Fibroblast of pulmonary artery (primary cell): ENCODE measurements at regions not wholly inside any gene's neighbourhood (a gene's known extent, or its start where the extent isn't known, plus 50 kb on each side); places are given as distances from the start of the nearest gene placed in this dataset.

Experiments
- DNase-seq: peaks from one replicate; pipeline ENCODE4 v3.0.0-alpha.2; 2010; ENCODE audit warnings: low read depth
- H3K4me3 ChIP-seq: replicated peaks from 2 replicates; pipeline ENCODE4 v1.5.1; 2011; ENCODE audit warnings: low read depth, mild to moderate bottlenecking, control low read depth, low read length, moderate library complexity
- CTCF ChIP-seq: IDR thresholded peaks from 2 replicates; pipeline ENCODE4 v1.5.1; 2011; ENCODE audit warnings: mild to moderate bottlenecking, control low read depth, low read length, inconsistent platforms; ENCODE audit errors: missing control alignments

- no peak for DNase-seq
- TF ChIP-seq CTCF, result no peak
- H3K4me3 ChIP-seq, result no peak overlapping the region
Observed at GRCh38 chr4:125750399-125750798, 435.6 kb downstream of the FAT4 start.

- DNase-seq, result peak; percentile 85
- no peak overlapping the region for H3K4me3 ChIP-seq
- peak; percentile 65 for TF ChIP-seq CTCF
Observed at GRCh38 chr4:125750828-125751466, 436.2 kb downstream of the FAT4 start.

DNA sequence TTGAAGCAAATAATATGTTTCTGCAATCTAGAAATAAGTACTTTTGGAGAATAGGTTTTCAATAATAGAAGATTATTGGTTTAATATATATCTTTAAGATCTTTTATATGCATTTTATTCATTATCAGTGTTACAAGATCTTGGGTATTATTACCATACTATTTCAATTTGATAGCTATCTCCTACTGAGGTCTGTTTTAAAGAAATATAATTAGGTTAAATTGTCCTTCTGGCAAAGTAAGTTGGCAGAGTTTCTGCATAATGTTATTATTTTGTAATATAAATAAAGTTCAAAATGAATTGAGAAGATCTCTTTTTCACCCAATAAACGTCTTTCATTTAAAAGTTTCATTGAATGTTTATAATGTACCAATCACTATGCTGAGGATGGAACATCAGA lies 443.7 kb downstream of the FAT4 start:
- no peak for TF ChIP-seq CTCF
- DNase-seq, result no peak

DNA sequence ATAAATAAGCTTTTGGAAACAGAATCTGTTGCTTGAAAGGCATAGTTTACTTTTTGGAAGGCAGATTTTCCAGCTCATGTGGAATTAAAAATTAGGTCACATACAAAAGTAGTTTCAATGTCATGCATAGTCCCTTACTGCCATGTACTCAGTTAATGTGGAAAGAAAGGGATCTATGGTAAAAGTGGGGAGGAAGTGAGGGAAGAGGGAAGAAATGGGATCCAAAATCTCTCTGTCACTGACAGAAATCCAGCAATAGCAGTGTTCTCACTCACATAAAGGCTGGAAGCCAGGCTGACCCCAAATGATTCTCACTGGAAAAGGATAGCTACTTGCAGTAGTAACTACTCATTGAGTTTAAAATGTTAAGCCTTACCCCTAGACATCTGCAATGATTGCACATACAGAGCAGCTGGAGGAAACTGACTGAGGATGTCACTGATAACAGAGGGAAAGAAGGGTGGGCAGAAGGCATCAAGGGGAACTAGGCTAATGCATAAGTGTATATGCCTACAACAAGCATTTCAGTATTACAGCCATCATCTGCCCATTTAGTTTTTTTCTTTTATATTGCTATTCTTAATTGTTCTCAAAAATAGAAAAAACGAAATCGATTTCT lies 445.6 kb downstream of the FAT4 start:
- no peak for DNase-seq
- no peak for TF ChIP-seq CTCF
- no peak overlapping the region for H3K4me3 ChIP-seq

More for the DNA sequence above, 443.7 kb downstream of the FAT4 start:
- no peak overlapping the region for H3K4me3 ChIP-seq

DNA sequence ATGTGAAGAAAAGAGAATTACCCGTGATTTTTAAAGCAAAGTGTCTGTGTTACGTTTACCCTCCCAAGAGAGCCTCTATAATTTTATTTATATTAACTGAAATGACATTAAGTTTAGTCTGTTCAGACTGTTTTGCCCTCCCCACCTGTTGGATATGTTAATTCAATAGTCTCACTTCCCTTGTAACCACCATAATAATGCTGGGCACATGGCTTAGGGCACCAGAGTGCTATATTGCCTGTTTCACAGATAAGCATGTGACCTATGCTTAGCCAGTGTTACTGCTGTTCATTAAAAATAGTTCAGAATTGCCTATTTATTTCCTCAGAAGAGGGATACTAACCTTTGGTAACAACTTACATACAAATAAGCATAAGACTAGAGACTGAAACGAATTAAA lies 446.2 kb downstream of the FAT4 start:
- TF ChIP-seq CTCF, result no peak
- DNase-seq, result no peak

GRCh38 chr4:125762537-125762936 lies 447.8 kb downstream of the FAT4 start:
- H3K4me3 ChIP-seq, result no peak overlapping the region
- no peak for DNase-seq
- peak; percentile 40 for TF ChIP-seq CTCF

More for the DNA sequence above, 446.2 kb downstream of the FAT4 start:
- H3K4me3 ChIP-seq, result no peak overlapping the region

DNA sequence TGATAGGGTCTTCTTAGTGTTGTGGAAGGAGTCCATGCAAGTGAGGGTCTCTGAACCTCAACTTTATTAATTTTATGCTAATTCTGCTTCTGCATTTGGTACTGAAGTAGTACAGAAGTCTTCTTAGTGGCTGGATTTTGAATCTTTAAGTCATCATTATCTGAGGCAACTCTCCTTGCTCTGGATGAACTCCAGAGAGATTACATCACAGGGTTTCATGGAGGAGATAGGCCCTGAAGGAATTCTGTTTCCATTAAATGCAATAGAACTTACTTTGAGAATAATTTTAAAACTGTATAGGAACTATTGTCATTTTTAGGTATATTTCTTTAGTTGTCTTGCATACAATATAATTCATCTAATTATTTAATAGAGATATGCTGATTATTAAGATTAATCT lies 451.2 kb downstream of the FAT4 start:
- TF ChIP-seq CTCF, result no peak
- no peak overlapping the region for H3K4me3 ChIP-seq
- DNase-seq, result peak; percentile 53
